ENCODE measurements at regions not wholly inside any gene's neighbourhood (a gene's known extent, or its start where the extent isn't known, plus 50 kb on each side); places are given as distances from the start of the nearest gene placed in this dataset.
A peak's percentile ranks its signal among the peaks of the same experiment; 100 is the strongest.

GRCh38 chr2:45269149-45269793 lies 260.0 kb upstream of the SIX2 start:
- peak; percentile 27 for DNase-seq (ENCODE audit: low read depth)
- TF ChIP-seq, protein P1, sequence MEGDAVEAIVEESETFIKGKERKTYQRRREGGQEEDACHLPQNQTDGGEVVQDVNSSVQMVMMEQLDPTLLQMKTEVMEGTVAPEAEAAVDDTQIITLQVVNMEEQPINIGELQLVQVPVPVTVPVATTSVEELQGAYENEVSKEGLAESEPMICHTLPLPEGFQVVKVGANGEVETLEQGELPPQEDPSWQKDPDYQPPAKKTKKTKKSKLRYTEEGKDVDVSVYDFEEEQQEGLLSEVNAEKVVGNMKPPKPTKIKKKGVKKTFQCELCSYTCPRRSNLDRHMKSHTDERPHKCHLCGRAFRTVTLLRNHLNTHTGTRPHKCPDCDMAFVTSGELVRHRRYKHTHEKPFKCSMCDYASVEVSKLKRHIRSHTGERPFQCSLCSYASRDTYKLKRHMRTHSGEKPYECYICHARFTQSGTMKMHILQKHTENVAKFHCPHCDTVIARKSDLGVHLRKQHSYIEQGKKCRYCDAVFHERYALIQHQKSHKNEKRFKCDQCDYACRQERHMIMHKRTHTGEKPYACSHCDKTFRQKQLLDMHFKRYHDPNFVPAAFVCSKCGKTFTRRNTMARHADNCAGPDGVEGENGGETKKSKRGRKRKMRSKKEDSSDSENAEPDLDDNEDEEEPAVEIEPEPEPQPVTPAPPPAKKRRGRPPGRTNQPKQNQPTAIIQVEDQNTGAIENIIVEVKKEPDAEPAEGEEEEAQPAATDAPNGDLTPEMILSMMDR (IDR thresholded peaks at IDR 0.05; ENCODE audit: insufficient read depth, low read length): no peak
- no peak overlapping the region for H3K4me3 ChIP-seq (ENCODE audit: low read depth, low read length)

- no peak for DNase-seq (ENCODE audit: low read depth)
- no peak overlapping the region for H3K4me3 ChIP-seq (ENCODE audit: low read depth, low read length)
- TF ChIP-seq, protein P1 (IDR thresholded peaks at IDR 0.05; ENCODE audit: insufficient read depth, low read length): no peak
These were observed 259.4 kb upstream of the SIX2 start for GRCh38 chr2:45268631-45269030.

DNA sequence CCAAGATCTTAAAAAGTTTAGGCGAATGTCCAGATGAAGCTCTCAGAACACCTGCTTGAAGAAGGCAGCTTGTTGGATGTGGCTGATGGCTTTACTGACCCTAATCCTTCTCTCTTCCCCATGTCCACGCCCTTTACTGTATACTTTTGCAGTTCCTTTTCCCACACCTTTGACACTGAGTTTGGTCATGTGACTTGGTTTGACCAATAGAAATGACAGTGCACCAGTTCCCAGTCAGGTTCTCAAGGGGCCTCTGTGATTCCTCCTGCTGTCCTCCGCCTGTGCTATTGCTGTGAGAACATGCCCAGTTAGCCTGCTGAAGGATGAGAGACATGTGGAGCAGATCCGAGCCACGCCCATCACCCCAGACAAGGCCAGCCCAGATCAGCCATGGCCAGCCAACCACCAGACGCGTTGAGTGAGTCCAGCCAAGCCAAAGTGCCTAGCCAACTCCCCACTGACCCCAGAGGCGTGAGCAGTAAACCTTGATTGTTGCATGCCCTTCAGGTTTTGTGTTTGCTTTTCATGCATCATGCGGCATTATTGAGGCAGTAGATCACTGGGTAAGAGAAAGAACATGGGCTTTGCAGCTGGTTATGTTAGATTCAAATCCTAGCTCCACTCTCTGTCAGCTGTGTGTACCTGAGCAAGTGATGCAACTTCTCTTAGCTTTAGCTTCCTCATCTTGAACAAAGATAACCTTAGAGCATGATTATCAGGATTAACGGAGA lies 258.0 kb upstream of the SIX2 start:
- TF ChIP-seq, protein P1 (IDR thresholded peaks at IDR 0.05; ENCODE audit: insufficient read depth, low read length): no peak
- DNase-seq (ENCODE audit: low read depth): no peak
- H3K4me3 ChIP-seq (ENCODE audit: low read depth, low read length): no peak overlapping the region

DNA sequence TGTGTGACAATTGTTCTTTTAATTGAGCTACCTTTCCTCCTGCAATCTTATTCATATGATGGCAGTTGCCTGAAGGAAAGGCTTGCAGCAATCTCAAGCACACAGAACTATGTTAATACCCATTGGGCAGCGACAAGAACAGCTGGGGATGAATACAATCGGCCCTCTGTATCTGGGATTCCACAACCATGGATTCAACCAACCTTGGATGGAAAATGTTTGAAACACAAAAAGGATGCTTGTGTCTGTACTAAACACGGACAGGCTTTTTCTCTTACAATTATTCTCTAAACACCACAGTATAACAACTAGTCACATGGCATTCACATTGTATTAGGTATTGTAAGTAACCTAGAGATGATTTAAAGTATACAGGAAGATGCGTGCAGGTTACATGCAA lies 256.1 kb upstream of the SIX2 start:
- H3K4me3 ChIP-seq (ENCODE audit: low read depth, low read length): no peak overlapping the region
- DNase-seq (ENCODE audit: low read depth): no peak
- TF ChIP-seq, protein P1 (IDR thresholded peaks at IDR 0.05; ENCODE audit: insufficient read depth, low read length): no peak

- H3K4me3 ChIP-seq (ENCODE audit: low read depth, low read length): no peak overlapping the region
- DNase-seq (ENCODE audit: low read depth): no peak
- TF ChIP-seq, protein P1 (IDR thresholded peaks at IDR 0.05; ENCODE audit: insufficient read depth, low read length): no peak
These were observed 255.3 kb upstream of the SIX2 start for GRCh38 chr2:45264227-45265225.

DNA sequence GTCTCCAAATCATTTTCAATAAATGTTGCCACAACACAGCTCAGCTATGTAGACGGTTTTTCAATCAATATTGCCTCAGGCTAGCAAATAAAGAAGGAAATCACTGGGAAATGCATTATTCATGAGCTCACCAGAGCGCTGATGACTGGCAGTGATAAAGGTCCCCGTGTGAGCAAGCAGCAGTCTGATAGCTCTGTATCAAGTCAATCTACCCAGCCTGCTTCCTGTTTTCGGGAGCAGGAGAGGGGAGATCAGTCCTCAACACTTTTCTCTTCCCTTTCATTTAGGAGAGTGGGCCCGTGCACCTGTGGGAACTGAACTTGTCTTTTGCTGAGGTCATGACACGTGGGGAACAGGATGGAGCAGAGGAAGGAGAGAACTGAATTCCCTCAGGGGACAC lies 253.9 kb upstream of the SIX2 start:
- TF ChIP-seq, protein P1 (IDR thresholded peaks at IDR 0.05; ENCODE audit: insufficient read depth, low read length): no peak
- DNase-seq (ENCODE audit: low read depth): no peak
- H3K4me3 ChIP-seq (ENCODE audit: low read depth, low read length): no peak overlapping the region
